ENCODE measurements at regions not wholly inside any gene's neighbourhood (a gene's known extent, or its start where the extent isn't known, plus 50 kb on each side); places are given as distances from the start of the nearest gene placed in this dataset.

- no peak for TF ChIP-seq EZH2 (IDR thresholded peaks at IDR 0.05; ENCODE audit: borderline replicate concordance, low read length)
- TF ChIP-seq CTCF (conservative IDR thresholded peaks at IDR 0.05 in 1 of 2, IDR thresholded peaks at IDR 0.05 in 1 of 2; ENCODE audit: extremely low read depth in 1 of 2, insufficient read depth in 1 of 2, low read depth in 1 of 2, low read length in 2 of 2), result no peak
Observed at GRCh38 chr6:159107451-159108260, 61.5 kb upstream of the FNDC1 start.
